Keratinocyte (primary cell): ENCODE measurements at regions not wholly inside any gene's neighbourhood (a gene's known extent, or its start where the extent isn't known, plus 50 kb on each side); places are given as distances from the start of the nearest gene placed in this dataset.

ENCODE experiments used
- DNase-seq: peaks from one replicate; pipeline ENCODE4 v3.0.0-alpha.2; 2011; ENCODE audit warnings: low read depth, missing footprints, low spot score
- FAIRE-seq: peaks from 2 replicates; lab custom pipeline; 2011; peaks lifted over from hg19 to GRCh38; lab: Jason Lieb, UNC
- H2AFZ ChIP-seq: 2 replicates; pipeline ENCODE4 v1.6.0; 2012; ENCODE audit warnings: low read length, control low read depth, inconsistent platforms; ENCODE audit not compliant: control insufficient read depth
- H3K27ac ChIP-seq: 2 replicates; pipeline ENCODE4 v1.5.1; 2011; ENCODE audit warnings: low read length; ENCODE audit not compliant: control insufficient read depth, insufficient read depth
- H3K27me3 ChIP-seq: 3 replicates; pipeline ENCODE4 v1.6.0; 2011; ENCODE audit warnings: low read length; ENCODE audit not compliant: control insufficient read depth, insufficient read depth; ENCODE audit errors: extremely low read depth
- H3K36me3 ChIP-seq, 2 experiments: 2 replicates in 1 of 2; 3 replicates in 1 of 2; pipeline ENCODE4 v1.5.1; 2011; ENCODE audit warnings: low read length in 2 of 2, mild to moderate bottlenecking in 1 of 2; ENCODE audit not compliant: control insufficient read depth in 2 of 2, insufficient read depth in 2 of 2; ENCODE audit errors: extremely low read depth in 1 of 2
- H3K4me1 ChIP-seq: 3 replicates; pipeline ENCODE4 v1.5.1; 2011; ENCODE audit warnings: low read length; ENCODE audit not compliant: control insufficient read depth, insufficient read depth; ENCODE audit errors: extremely low read depth
- H3K4me2 ChIP-seq: 3 replicates; pipeline ENCODE4 v1.6.0; 2011; ENCODE audit warnings: low read depth, low read length; ENCODE audit not compliant: control insufficient read depth, insufficient read depth; ENCODE audit errors: extremely low read depth
- H3K4me3 ChIP-seq, 3 experiments: fragments of 200-600 bp in 1 of 3; sonication (generic) in 1 of 3; 2 replicates in 2 of 3; 3 replicates in 1 of 3; pipeline ENCODE4 v1.5.1; 2011 to 2016; ENCODE audit warnings: low read length in 3 of 3, mild to moderate bottlenecking in 3 of 3, control low read depth in 2 of 3, inconsistent platforms in 1 of 3, low read depth in 1 of 3, mixed read lengths in 1 of 3, mixed run types in 1 of 3, moderate library complexity in 1 of 3; ENCODE audit not compliant: control insufficient read depth in 2 of 3, insufficient read depth in 2 of 3; ENCODE audit errors: extremely low read depth in 1 of 3
- H3K79me2 ChIP-seq: 2 replicates; pipeline ENCODE4 v1.6.0; 2012; ENCODE audit warnings: low read length; ENCODE audit not compliant: control insufficient read depth, insufficient read depth
- H3K9ac ChIP-seq: 3 replicates; pipeline ENCODE4 v1.6.0; 2011; ENCODE audit warnings: low read length; ENCODE audit not compliant: control insufficient read depth, insufficient read depth; ENCODE audit errors: extremely low read depth
- H3K9me1 ChIP-seq: 3 replicates; pipeline ENCODE4 v1.6.0; 2011; ENCODE audit warnings: low read length; ENCODE audit not compliant: control insufficient read depth, insufficient read depth; ENCODE audit errors: extremely low read depth
- H3K9me3 ChIP-seq: 2 replicates; pipeline ENCODE4 v1.5.1; 2012; ENCODE audit warnings: low read depth, low read length; ENCODE audit not compliant: control insufficient read depth
- H4K20me1 ChIP-seq: 3 replicates; pipeline ENCODE4 v1.6.0; 2011; ENCODE audit warnings: low read length; ENCODE audit not compliant: control insufficient read depth, insufficient read depth; ENCODE audit errors: extremely low read depth
- EZH2 ChIP-seq: IDR thresholded peaks from one replicate; pipeline ENCODE4 v1.6.1; 2012; ENCODE audit warnings: inconsistent platforms, mild to moderate bottlenecking, low read length, moderate library complexity
- dilution Hi-C: fragments of 300-500 bp; cut with MboI; formaldehyde crosslinking; loops from one replicate; pipeline ENCODE4 v1.7.0; 2020; ENCODE audit warnings: low sequenced_read_pairs; ENCODE audit not compliant: extremely low pct_ligation_motif_present
- TF ChIP-seq, protein P1 (sequence below), 3 experiments: IDR thresholded peaks in 1 of 3; conservative IDR thresholded peaks in 1 of 3; optimal IDR thresholded peaks in 1 of 3; 2 replicates in 2 of 3; 3 replicates in 1 of 3; pipeline versions ENCODE3 to v1.5.1; 2011; ENCODE audit warnings: low read length in 3 of 3, mild to moderate bottlenecking in 3 of 3, moderate library complexity in 2 of 3, control low read depth in 1 of 3, inconsistent platforms in 1 of 3; ENCODE audit not compliant: insufficient read depth in 2 of 3; ENCODE audit errors: extremely low read depth in 1 of 3

DNA sequence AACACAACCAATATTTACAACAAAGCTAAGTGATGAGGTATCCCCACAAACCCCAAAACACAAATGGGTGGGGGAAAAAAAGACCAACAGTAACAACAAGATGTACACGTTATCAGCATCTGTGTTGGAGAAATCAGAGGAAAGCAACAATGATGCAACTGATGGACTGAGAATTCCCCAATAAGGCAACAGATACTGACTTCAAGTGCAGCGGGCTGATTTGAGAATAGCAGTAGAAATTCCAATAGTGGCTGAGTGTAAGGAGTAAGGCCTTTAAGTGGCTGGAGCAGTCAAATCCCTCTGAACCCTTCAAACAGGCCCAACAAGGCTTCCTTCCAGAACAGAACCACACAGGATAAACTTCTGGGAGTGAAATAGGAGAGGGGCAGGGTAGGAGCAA is 97.6 kb downstream of the TM2D1 start:
- Histone ChIP-seq H3K36me3 (no peaks in the 10 kb centered on the region), H3K27ac (no peak overlapping the region), H3K9ac (no peak overlapping the region), H3K27me3 (no peaks in the 10 kb centered on the region), H3K9me1 (no peaks in the 10 kb centered on the region), H3K79me2 (no peaks in the 10 kb centered on the region), H2AFZ (no peak overlapping the region), H3K4me2 (no peak overlapping the region), H3K4me3 (no peak overlapping the region), H4K20me1 (no peaks in the 10 kb centered on the region), H3K9me3 (no peaks in the 10 kb centered on the region), H3K4me1 (no peaks in the 10 kb centered on the region)
- TF ChIP-seq, protein P1, sequence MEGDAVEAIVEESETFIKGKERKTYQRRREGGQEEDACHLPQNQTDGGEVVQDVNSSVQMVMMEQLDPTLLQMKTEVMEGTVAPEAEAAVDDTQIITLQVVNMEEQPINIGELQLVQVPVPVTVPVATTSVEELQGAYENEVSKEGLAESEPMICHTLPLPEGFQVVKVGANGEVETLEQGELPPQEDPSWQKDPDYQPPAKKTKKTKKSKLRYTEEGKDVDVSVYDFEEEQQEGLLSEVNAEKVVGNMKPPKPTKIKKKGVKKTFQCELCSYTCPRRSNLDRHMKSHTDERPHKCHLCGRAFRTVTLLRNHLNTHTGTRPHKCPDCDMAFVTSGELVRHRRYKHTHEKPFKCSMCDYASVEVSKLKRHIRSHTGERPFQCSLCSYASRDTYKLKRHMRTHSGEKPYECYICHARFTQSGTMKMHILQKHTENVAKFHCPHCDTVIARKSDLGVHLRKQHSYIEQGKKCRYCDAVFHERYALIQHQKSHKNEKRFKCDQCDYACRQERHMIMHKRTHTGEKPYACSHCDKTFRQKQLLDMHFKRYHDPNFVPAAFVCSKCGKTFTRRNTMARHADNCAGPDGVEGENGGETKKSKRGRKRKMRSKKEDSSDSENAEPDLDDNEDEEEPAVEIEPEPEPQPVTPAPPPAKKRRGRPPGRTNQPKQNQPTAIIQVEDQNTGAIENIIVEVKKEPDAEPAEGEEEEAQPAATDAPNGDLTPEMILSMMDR (optimal IDR thresholded peaks at IDR 0.05 in 1 of 3, IDR thresholded peaks at IDR 0.05 in 1 of 3, conservative IDR thresholded peaks at IDR 0.05 in 1 of 3; ENCODE audit: extremely low read depth in 1 of 3, insufficient read depth in 2 of 3, low read length in 3 of 3), result no peak
- TF ChIP-seq EZH2, result no peak
- FAIRE-seq (no peak), DNase-seq (no peak)
- dilution Hi-C loops, result no loop called here

DNA sequence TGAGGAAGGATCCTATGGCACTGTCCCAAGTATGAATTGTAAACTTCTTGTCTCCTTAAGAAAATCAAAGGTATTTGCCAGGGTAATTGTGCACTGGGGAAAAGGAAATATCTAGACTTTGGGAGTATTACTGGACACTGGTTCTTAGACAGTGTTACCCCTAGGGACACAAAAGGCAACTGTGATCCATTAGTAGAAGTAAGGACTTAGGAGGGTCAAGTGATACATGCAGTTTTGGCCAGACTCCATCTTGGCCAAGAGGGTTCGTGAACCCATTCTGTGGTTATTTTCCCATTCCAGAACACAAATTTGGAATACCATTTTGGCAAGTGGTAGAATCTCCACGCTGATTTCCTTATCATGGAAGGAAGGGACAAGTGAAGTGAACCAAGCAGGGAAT is 98.1 kb downstream of the TM2D1 start:
- no peak overlapping the region for H3K4me2 ChIP-seq
- no peaks in the 10 kb centered on the region for H3K36me3 ChIP-seq
- H3K4me1 ChIP-seq, result no peaks in the 10 kb centered on the region
- H4K20me1 ChIP-seq, result no peaks in the 10 kb centered on the region
- H2AFZ ChIP-seq, result no peak overlapping the region
- H3K9ac ChIP-seq, result no peak overlapping the region
- no peaks in the 10 kb centered on the region for H3K9me1 ChIP-seq
- H3K79me2 ChIP-seq, result no peaks in the 10 kb centered on the region
- no peak overlapping the region for H3K27ac ChIP-seq
- no peaks in the 10 kb centered on the region for H3K27me3 ChIP-seq
- TF ChIP-seq, protein P1 (optimal IDR thresholded peaks at IDR 0.05 in 1 of 3, IDR thresholded peaks at IDR 0.05 in 1 of 3, conservative IDR thresholded peaks at IDR 0.05 in 1 of 3; ENCODE audit: extremely low read depth in 1 of 3, insufficient read depth in 2 of 3, low read length in 3 of 3), result no peak
- TF ChIP-seq EZH2, result no peak
- FAIRE-seq (no peak), DNase-seq (no peak)
- dilution Hi-C loops, result no loop called here
- H3K4me3 ChIP-seq, result no peak overlapping the region
- no peaks in the 10 kb centered on the region for H3K9me3 ChIP-seq
